ENCODE measurements at regions not wholly inside any gene's neighbourhood (a gene's known extent, or its start where the extent isn't known, plus 50 kb on each side); places are given as distances from the start of the nearest gene placed in this dataset.

- no peak overlapping the region for H3K4me3 ChIP-seq (ENCODE audit: low read depth, low read length)
- no peak for DNase-seq (ENCODE audit: low read depth)
- TF ChIP-seq, protein P1, sequence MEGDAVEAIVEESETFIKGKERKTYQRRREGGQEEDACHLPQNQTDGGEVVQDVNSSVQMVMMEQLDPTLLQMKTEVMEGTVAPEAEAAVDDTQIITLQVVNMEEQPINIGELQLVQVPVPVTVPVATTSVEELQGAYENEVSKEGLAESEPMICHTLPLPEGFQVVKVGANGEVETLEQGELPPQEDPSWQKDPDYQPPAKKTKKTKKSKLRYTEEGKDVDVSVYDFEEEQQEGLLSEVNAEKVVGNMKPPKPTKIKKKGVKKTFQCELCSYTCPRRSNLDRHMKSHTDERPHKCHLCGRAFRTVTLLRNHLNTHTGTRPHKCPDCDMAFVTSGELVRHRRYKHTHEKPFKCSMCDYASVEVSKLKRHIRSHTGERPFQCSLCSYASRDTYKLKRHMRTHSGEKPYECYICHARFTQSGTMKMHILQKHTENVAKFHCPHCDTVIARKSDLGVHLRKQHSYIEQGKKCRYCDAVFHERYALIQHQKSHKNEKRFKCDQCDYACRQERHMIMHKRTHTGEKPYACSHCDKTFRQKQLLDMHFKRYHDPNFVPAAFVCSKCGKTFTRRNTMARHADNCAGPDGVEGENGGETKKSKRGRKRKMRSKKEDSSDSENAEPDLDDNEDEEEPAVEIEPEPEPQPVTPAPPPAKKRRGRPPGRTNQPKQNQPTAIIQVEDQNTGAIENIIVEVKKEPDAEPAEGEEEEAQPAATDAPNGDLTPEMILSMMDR (IDR thresholded peaks at IDR 0.05; ENCODE audit: insufficient read depth, low read depth, low read length): no peak
Observed at GRCh38 chr7:156465186-156465585, 175.4 kb upstream of the RNF32 start.

DNA sequence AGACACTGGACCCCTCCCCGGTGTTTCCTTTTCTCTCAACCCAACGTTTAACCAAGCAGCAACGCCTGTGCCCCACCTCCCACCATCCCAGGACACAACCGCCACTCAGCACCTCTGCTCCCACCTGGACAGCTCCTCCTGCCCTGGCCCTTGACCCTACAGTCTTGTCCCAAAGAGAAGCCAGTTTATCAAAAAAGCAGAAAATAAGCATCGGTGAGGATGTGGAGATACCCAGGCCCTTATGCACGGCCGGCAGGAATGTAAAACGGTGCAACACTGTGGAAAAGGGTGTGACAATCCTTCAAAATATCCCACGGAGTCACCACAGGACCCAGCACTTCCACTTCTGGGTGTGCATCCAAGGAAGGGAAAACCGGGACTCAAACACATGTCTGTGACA is 176.2 kb upstream of the RNF32 start:
- no peak for DNase-seq (ENCODE audit: low read depth)
- TF ChIP-seq, protein P1 (IDR thresholded peaks at IDR 0.05; ENCODE audit: insufficient read depth, low read depth, low read length): no peak
- no peak overlapping the region for H3K4me3 ChIP-seq (ENCODE audit: low read depth, low read length)

DNA sequence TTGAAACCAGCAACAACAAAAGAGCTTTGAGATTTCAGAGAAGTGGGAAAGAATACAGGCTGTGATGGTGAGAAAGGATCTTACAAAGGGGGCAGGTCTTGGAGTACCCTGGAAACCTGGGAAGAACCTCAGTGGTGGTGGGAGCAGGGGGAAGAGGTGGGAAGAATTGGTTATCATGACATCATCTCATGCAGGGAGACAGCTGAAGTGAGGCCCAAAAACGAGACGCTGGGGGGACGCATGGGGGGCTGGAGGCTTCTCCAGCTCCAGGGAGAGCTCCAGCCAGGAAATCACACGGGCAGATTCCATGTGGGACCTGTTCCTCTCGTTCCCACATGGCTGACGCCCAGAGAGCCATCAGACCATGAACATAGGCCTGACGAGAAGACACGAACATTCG is 177.3 kb upstream of the RNF32 start:
- no peak for DNase-seq (ENCODE audit: low read depth)
- TF ChIP-seq, protein P1 (IDR thresholded peaks at IDR 0.05; ENCODE audit: insufficient read depth, low read depth, low read length): no peak
- H3K4me3 ChIP-seq (ENCODE audit: low read depth, low read length): no peak overlapping the region

GRCh38 chr7:156461881-156462665 is 178.5 kb upstream of the RNF32 start:
- DNase-seq (ENCODE audit: low read depth): no peak
- TF ChIP-seq, protein P1 (IDR thresholded peaks at IDR 0.05; ENCODE audit: insufficient read depth, low read depth, low read length): no peak
- H3K4me3 ChIP-seq (ENCODE audit: low read depth, low read length): no peak overlapping the region

GRCh38 chr7:156460858-156461627 is 179.5 kb upstream of the RNF32 start:
- TF ChIP-seq, protein P1 (IDR thresholded peaks at IDR 0.05; ENCODE audit: insufficient read depth, low read depth, low read length): no peak
- H3K4me3 ChIP-seq (ENCODE audit: low read depth, low read length): no peak overlapping the region
- no peak for DNase-seq (ENCODE audit: low read depth)

DNA sequence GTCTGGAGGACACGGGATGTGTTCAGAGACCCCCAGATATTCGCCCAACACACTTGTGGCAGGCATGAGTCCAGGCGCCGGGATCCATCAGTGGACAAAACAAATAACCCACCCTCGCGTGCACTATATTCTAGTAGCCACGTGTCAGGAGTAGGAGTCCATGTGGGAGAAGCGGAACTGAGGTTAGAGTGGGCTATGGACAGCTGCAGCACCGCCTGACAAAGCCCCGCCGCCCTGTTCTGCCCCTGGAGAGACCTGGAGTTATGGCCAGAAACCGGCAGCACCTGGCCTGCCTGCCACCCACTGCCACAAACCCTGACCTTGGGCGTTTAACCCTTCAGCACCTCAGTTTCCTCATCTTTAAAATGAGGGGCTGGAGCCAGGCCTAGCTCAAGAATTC is 181.0 kb upstream of the RNF32 start:
- no peak overlapping the region for H3K4me3 ChIP-seq (ENCODE audit: low read depth, low read length)
- TF ChIP-seq, protein P1 (IDR thresholded peaks at IDR 0.05; ENCODE audit: insufficient read depth, low read depth, low read length): no peak
- DNase-seq (ENCODE audit: low read depth): no peak
